ENCODE measurements at regions not wholly inside any gene's neighbourhood (a gene's known extent, or its start where the extent isn't known, plus 50 kb on each side); places are given as distances from the start of the nearest gene placed in this dataset.
A peak's percentile ranks its signal among the peaks of the same experiment; 100 is the strongest.
"Not testable (repeated sequence)": the region's sequence is repeated elsewhere in the genome, so short reads cannot be mapped to it uniquely, and the experiment has no call there.

DNA sequence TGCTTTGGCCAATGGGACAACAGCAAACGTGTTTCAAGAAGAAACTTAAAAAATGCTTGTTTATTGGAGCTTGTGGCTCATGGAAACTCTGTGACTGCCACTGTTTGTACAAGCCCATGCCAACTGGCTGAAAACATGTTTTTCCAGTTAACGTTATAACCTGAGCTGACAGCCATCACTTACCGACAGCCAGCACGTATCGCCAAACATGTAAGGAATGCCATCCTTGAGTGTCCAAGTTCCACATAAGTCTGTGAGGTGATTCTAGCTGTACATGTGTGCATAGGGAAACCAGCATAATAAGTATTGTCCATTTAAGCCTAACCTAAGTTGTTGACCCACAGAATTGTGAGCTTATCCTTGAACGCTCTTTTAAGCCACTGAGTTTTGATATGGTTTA, 596.9 kb downstream of the TRHDE start:
- no peak for DNase-seq

DNA sequence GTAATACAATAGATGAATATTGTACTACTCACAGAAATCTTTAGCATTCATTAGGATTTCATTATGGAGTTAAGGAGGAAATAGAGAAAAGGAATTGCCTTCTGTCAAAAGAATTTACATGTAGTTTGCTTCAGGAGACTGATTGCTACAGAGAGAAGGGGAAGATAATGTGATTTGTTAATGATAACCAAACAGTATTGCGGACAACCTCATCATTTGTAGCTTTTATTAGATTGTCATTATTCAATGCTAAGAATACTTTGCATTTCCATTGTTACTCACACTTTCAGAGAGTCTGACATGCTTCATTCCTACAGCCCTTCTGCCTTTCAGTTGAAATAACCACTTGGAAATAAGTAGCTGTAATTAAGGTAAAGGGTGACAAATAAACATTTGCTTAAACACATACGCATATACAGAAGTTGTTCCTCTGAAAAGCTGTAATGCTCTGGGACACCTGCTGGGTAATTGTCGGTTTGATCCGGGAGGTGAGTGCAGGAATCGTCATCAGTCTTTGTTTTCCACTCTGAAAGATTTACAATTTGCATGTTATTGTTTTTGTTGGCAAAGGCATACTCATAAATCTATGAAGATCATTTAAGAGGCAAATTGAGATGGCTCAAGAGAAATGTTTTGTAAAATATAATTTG, 600.2 kb downstream of the TRHDE start:
- peak; percentile 47 for DNase-seq

GRCh38 chr12:72872996-72873395, 600.8 kb downstream of the TRHDE start:
- DNase-seq, result peak; percentile 17

DNA sequence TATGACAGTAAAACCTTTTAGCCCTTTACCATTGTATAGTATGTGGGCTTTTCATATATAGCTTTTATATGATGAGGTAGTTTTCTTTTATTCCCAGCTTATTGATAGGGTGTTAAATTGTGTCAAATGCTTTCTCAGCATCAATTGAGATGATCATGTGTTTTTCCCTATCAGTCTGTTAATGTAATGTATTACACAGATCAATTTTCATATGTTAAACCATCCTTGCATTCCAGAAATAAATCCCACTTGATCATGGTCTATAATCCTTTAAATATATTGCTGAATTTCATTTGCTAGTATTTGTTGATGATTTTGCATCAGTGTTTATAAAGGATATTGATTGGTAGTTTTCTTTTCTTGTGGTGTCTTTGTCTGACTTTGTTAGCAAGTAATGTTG, 603.9 kb downstream of the TRHDE start:
- DNase-seq, result no peak

DNA sequence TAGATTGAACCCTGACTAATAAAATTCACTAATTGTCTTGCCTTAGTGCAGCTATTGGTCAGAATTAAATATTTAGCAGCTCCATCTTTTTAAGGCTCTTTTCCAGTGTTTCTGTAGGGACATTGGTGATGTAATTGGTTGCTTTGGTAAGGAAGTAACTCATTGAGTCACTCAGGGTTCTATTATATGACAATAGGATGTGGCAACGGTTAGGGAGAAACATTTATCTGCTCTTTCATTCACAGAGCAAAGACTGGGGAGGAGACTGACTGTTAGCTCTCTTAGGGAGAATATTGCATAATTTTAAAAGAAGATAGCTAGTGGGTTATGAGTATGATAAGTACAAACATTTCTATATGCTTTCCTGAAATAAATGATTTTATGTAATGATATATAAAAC, 616.5 kb downstream of the TRHDE start:
- DNase-seq, result no peak

DNA sequence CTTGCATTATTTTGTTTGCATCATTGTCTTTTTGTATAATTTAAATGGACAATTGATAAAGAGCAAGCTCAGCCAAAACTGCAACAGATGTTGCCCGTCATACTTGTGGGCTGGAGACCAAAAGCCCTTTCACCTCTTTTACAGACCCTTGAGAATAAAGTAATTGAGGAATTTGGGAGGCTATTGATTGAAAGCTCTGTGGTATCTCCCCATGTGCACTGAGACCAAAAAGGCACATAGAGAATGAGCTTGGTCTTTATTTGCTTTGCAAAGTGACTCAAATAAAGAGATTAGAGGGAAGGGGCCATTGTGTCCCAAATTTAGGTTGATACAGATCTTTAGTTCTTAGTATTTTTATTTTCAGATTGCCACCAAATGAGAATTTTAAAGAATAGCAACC, 617.6 kb downstream of the TRHDE start:
- DNase-seq, result no peak

DNA sequence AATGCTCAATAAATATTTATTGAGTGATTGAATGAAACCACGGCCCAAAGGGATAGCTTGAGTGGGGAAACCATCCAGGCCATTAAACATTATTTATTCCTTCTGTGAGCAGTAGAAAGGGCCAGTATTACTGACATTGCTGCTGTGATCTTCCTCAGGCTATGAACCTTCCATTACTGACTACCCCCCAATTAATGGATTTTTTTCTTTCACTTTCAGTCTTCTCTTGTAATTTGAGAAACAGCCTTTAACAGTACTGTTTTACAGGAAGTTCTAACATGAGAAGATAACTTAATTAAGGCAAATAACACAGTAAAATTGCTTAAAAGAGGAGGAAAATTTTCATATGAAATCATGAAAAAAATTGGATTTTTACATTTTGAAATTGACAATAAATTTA, 629.5 kb downstream of the TRHDE start:
- no peak for DNase-seq

GRCh38 chr12:72925716-72926115, 653.5 kb downstream of the TRHDE start:
- no peak for DNase-seq

- DNase-seq, result not testable (repeated sequence)
Observed at GRCh38 chr12:72931838-72932237, 659.7 kb downstream of the TRHDE start.

DNA sequence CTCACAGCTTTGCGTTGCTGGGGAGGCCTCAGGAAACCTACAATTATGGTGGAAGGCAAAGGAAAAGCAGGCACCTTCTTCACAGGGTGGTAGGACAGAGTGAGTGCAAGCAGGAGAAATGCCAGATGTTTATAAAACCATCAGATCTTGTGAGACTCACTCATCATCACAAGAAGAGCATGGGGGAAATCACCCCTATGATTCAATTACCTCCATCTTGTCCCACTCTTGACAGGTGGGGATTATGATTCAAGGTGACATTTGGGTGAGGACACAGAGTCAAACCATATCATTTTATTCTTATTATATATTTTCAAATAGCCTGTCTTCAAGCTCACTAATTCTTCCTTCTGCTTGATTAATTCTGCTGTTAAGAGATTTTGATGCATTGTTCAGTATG, 665.3 kb downstream of the TRHDE start:
- DNase-seq, result no peak

- no peak for DNase-seq
Observed at GRCh38 chr12:72957454-72957853, 685.3 kb downstream of the TRHDE start.

GRCh38 chr12:72966684-72967083, 694.5 kb downstream of the TRHDE start:
- DNase-seq, result no peak

- DNase-seq, result no peak
Observed at GRCh38 chr12:72974954-72975555, 702.9 kb downstream of the TRHDE start.

- no peak for DNase-seq
Observed at GRCh38 chr12:72978999-72979398, 706.8 kb downstream of the TRHDE start.

- no peak for DNase-seq
Observed at GRCh38 chr12:72982356-72982755, 710.2 kb downstream of the TRHDE start.

- no peak for DNase-seq
Observed at GRCh38 chr12:72986963-72987362, 714.8 kb downstream of the TRHDE start.

- no peak for DNase-seq
Observed at GRCh38 chr12:72989458-72989947, 717.3 kb downstream of the TRHDE start.

DNA sequence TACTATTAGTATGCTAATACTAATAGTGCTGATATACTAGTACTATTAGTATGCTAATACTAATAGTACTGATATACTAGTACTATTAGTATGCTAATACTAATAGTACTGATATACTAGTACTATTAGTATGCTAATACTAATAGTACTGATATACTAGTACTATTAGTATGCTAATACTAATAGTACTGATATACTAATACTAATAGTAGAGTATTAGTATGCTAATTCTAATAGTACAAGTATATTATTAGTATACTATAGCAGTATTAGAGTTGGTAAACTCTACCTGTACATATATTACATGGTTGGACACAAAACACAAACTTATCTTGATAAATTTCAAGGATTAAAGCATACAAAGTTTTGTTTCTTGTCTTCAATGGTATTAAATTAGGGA, 722.9 kb downstream of the TRHDE start:
- DNase-seq, result not testable (repeated sequence)

DNA sequence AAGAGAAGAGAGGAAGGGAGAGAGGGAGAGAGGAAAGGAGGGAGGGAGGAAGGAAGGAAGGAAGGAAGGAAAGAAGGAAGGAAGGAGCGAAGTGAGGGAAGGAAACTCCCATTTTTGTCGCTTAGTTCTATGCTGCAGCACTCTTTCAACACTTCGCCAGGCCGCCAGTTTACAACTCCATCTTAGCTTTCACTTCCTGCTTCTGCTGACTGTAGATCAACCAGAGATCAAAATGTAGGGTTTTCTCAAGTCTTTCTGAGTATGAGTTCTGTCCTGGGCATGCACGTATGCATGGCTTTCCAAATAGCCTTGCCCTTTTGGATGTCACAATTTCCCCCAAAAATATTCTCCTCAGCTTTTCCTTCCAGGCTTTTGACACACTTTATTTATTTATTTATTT, 723.4 kb downstream of the TRHDE start:
- no peak for DNase-seq

DNA sequence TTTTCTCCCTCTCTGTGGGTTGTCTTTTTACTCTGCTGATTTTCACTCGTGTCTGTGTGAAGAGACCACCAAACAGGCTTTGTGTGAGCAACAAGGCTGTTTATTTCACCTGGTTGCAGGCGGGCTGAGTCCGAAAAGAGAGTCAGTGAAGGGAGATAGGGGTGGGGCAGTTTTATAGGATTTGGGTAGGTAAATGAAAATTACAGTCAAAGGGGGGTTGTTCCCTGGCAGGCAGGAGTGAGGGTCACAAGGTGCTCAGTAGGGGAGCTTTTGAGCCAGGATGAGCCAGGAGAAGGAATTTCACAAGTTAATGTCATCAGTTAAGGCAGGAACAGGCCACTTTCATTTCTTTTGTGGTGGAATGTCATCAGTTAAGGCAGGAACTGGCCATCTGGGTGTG, 729.6 kb downstream of the TRHDE start:
- not testable (repeated sequence) for DNase-seq

GRCh38 chr12:73002504-73002903, 730.3 kb downstream of the TRHDE start:
- not testable (repeated sequence) for DNase-seq

DNA sequence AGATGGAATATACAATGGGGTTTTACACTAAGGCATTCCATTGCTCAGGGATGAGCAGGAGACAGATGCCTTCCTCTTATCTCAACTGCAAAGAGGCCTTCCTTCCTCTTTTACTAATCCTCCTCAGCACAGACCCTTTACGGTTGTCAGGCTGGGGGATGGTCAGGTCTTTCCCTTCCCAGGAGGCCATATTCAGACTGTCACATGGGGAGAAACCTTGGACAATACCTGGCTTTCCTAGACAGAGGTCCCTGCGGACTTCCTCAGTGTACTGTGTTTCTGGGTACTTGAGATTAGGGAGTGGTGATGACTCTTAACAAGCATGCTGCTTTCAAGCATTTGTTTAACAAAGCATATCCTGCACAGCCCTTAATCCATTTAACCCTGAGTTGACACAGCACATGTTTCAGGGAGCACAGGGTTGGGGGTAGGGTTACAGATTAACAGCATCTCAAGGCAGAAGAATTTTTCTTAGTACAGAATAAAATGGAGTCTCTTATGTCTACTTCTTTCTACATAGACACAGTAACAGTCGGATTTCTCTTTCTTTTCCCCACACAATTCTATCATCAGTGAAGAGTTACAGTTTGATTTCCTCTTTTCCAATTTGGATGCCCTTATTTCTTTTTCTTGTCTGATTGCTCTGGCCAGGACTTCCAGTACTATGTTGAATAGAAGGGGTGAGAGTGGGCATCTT, 737.1 kb downstream of the TRHDE start:
- DNase-seq, result not testable (repeated sequence)

DNA sequence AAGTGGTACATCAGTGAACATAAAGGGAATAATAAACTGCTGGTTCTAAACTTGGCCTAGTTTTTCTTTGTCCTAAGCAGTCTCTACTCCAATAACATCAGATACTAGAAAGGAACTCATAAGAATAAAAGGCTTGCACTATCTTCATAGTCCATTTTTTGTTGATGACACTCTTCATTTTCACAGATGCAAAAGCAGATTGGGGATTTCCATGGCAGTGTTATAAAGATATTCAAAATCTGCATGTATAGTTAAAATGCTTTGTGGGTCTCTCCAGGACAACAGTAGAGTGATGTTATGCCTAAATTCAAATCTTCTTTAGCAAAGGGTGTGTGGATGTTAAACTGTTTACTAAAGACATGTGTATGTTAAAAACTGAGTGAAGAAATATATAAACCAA, 745.8 kb downstream of the TRHDE start:
- no peak for DNase-seq

GRCh38 chr12:73053893-73054292, 781.7 kb downstream of the TRHDE start:
- DNase-seq, result no peak
